Renal pelvis (tissue), 1 donor: ENCODE measurements at regions not wholly inside any gene's neighbourhood (a gene's known extent, or its start where the extent isn't known, plus 50 kb on each side); places are given as distances from the start of the nearest gene placed in this dataset.

Experiments
- DNase-seq: peaks from one replicate; pipeline ENCODE4 v3.0.0-alpha.2; 2013

- no peak for DNase-seq
Observed at GRCh38 chr18:38586327-38586726, 1020.7 kb upstream of the CELF4 start.

- no peak for DNase-seq
Observed at GRCh38 chr18:38579764-38580163, 1014.2 kb upstream of the CELF4 start.

GRCh38 chr18:38576916-38577315, 1011.3 kb upstream of the CELF4 start:
- no peak for DNase-seq

- no peak for DNase-seq
Observed at GRCh38 chr18:38576349-38576748, 1010.8 kb upstream of the CELF4 start.

GRCh38 chr18:38575648-38576047, 1010.0 kb upstream of the CELF4 start:
- no peak for DNase-seq

- no peak for DNase-seq
Observed at GRCh38 chr18:38575023-38575422, 1009.4 kb upstream of the CELF4 start.

GRCh38 chr18:38572554-38573111, 1007.0 kb upstream of the CELF4 start:
- no peak for DNase-seq

- DNase-seq = no peak
Observed at GRCh38 chr18:38571651-38572050, 1006.1 kb upstream of the CELF4 start.

- DNase-seq = no peak
Observed at GRCh38 chr18:38565513-38565912, 999.9 kb upstream of the CELF4 start.

- no peak for DNase-seq
Observed at GRCh38 chr18:38563396-38563980, 997.9 kb upstream of the CELF4 start.

GRCh38 chr18:38557006-38557405, 991.4 kb upstream of the CELF4 start:
- DNase-seq = no peak

- DNase-seq = no peak
Observed at GRCh38 chr18:38552732-38553321, 987.2 kb upstream of the CELF4 start.

- DNase-seq = no peak
Observed at GRCh38 chr18:38551881-38552280, 986.3 kb upstream of the CELF4 start.

- DNase-seq = no peak
Observed at GRCh38 chr18:38545071-38545470, 979.5 kb upstream of the CELF4 start.

GRCh38 chr18:38539856-38540255, 974.3 kb upstream of the CELF4 start:
- DNase-seq = no peak

- no peak for DNase-seq
Observed at GRCh38 chr18:38539371-38539770, 973.8 kb upstream of the CELF4 start.

- no peak for DNase-seq
Observed at GRCh38 chr18:38534073-38534472, 968.5 kb upstream of the CELF4 start.

GRCh38 chr18:38526922-38527321, 961.3 kb upstream of the CELF4 start:
- DNase-seq = no peak

GRCh38 chr18:38525039-38525438, 959.4 kb upstream of the CELF4 start:
- no peak for DNase-seq

GRCh38 chr18:38520786-38521185, 955.2 kb upstream of the CELF4 start:
- peak; percentile 65 for DNase-seq

- DNase-seq = no peak
Observed at GRCh38 chr18:38502539-38502938, 936.9 kb upstream of the CELF4 start.

- no peak for DNase-seq
Observed at GRCh38 chr18:38497266-38497665, 931.7 kb upstream of the CELF4 start.

GRCh38 chr18:38496222-38496793, 930.7 kb upstream of the CELF4 start:
- no peak for DNase-seq

GRCh38 chr18:38494065-38494464, 928.5 kb upstream of the CELF4 start:
- DNase-seq = no peak
